ENCODE measurements at regions not wholly inside any gene's neighbourhood (a gene's known extent, or its start where the extent isn't known, plus 50 kb on each side); places are given as distances from the start of the nearest gene placed in this dataset.

- ATAC-seq (ENCODE audit: insufficient read depth, low read depth) (peak; percentile 91), DNase-seq (peak; percentile 75)
- Histone ChIP-seq H3K4me1 (ENCODE audit: insufficient read depth, low read length) (no peaks in the 10 kb centered on the region), H3K9me3 (ENCODE audit: insufficient read depth, low read length, severe bottlenecking) (no peaks in the 10 kb centered on the region), H3K27me3 (ENCODE audit: insufficient read depth, low read length, poor library complexity) (no peaks in the 10 kb centered on the region), H3K4me3 (ENCODE audit: low read depth in 1 of 2, low read length in 2 of 2) (no peak overlapping the region), H4K20me1 (ENCODE audit: insufficient read depth, low read length) (peaks cover 8% of the 10 kb centered on the region; the same call in 1 of the 2 replicates), H3K9ac (ENCODE audit: low read depth, low read length) (no peak overlapping the region), H3K36me3 (ENCODE audit: insufficient read depth, low read length) (no peaks in the 10 kb centered on the region), H3K4me2 (ENCODE audit: insufficient read depth, low read length) (no peak overlapping the region), H3K79me2 (ENCODE audit: insufficient read depth, low read length) (no peaks in the 10 kb centered on the region), H2AFZ (ENCODE audit: low read depth, low read length) (no peak overlapping the region), H3K27ac (ENCODE audit: low read length) (no peak overlapping the region)
- TF ChIP-seq EZH2 (IDR thresholded peaks at IDR 0.05; ENCODE audit: borderline replicate concordance, low read depth, low read length, severe bottlenecking), result no peak
- TF ChIP-seq, protein P1, sequence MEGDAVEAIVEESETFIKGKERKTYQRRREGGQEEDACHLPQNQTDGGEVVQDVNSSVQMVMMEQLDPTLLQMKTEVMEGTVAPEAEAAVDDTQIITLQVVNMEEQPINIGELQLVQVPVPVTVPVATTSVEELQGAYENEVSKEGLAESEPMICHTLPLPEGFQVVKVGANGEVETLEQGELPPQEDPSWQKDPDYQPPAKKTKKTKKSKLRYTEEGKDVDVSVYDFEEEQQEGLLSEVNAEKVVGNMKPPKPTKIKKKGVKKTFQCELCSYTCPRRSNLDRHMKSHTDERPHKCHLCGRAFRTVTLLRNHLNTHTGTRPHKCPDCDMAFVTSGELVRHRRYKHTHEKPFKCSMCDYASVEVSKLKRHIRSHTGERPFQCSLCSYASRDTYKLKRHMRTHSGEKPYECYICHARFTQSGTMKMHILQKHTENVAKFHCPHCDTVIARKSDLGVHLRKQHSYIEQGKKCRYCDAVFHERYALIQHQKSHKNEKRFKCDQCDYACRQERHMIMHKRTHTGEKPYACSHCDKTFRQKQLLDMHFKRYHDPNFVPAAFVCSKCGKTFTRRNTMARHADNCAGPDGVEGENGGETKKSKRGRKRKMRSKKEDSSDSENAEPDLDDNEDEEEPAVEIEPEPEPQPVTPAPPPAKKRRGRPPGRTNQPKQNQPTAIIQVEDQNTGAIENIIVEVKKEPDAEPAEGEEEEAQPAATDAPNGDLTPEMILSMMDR (IDR thresholded peaks at IDR 0.05; ENCODE audit: borderline replicate concordance, extremely low read depth, low read length, poor library complexity, severe bottlenecking), result no peak
Measured at GRCh38 chr20:37627060-37627766, 66.6 kb upstream of the CTNNBL1 start.

- no peaks in the 10 kb centered on the region for H3K79me2 ChIP-seq (ENCODE audit: insufficient read depth, low read length)
- peaks cover under 1% of the 10 kb centered on the region for H3K27me3 ChIP-seq (ENCODE audit: insufficient read depth, low read length, poor library complexity)
- no peak for TF ChIP-seq EZH2 (IDR thresholded peaks at IDR 0.05; ENCODE audit: borderline replicate concordance, low read depth, low read length, severe bottlenecking)
- TF ChIP-seq, protein P1 (IDR thresholded peaks at IDR 0.05; ENCODE audit: borderline replicate concordance, extremely low read depth, low read length, poor library complexity, severe bottlenecking), result no peak
- DNase-seq (no peak), ATAC-seq (ENCODE audit: insufficient read depth, low read depth) (no peak)
- H3K4me2 ChIP-seq (ENCODE audit: insufficient read depth, low read length), result no peak overlapping the region
- H3K27ac ChIP-seq (ENCODE audit: low read length), result no peak overlapping the region
- no peaks in the 10 kb centered on the region for H3K9me3 ChIP-seq (ENCODE audit: insufficient read depth, low read length, severe bottlenecking)
- no peak overlapping the region for H3K4me3 ChIP-seq (ENCODE audit: low read depth in 1 of 2, low read length in 2 of 2)
- peaks cover 8% of the 10 kb centered on the region; the same call in 1 of the 2 replicates for H4K20me1 ChIP-seq (ENCODE audit: insufficient read depth, low read length)
- no peaks in the 10 kb centered on the region for H3K4me1 ChIP-seq (ENCODE audit: insufficient read depth, low read length)
- no peak overlapping the region for H2AFZ ChIP-seq (ENCODE audit: low read depth, low read length)
- H3K9ac ChIP-seq (ENCODE audit: low read depth, low read length), result no peak overlapping the region
- H3K36me3 ChIP-seq (ENCODE audit: insufficient read depth, low read length), result no peaks in the 10 kb centered on the region
Measured at GRCh38 chr20:37624963-37625362, 68.9 kb upstream of the CTNNBL1 start.

DNA sequence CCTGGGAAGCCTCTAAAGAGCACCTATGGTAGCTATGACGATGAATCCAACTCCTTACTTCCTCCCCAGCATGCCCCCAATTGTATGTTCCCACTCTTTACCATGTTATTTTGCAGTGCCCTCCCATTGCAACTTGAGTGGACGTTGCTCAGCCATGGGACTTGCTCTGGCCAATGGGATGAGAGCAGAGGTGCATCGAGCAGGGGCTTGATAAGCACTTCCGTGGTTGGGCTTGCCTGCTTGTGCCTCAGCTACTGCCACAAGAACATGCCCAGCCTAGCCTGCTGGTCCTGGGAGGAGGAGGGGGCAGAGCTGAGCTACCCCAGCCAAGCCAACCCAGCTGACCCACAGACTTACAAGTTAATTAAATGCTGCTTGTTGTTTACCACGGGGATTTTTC lies 71.1 kb upstream of the CTNNBL1 start:
- no peak overlapping the region for H3K9ac ChIP-seq (ENCODE audit: low read depth, low read length)

More for the DNA sequence above, 71.1 kb upstream of the CTNNBL1 start:
- Histone ChIP-seq H2AFZ (ENCODE audit: low read depth, low read length) (no peak overlapping the region), H3K27ac (ENCODE audit: low read length) (no peak overlapping the region), H3K36me3 (ENCODE audit: insufficient read depth, low read length) (no peaks in the 10 kb centered on the region), H3K27me3 (ENCODE audit: insufficient read depth, low read length, poor library complexity) (peaks cover 13% of the 10 kb centered on the region), H3K4me3 (ENCODE audit: low read depth in 1 of 2, low read length in 2 of 2) (no peak overlapping the region), H3K9me3 (ENCODE audit: insufficient read depth, low read length, severe bottlenecking) (no peaks in the 10 kb centered on the region), H4K20me1 (ENCODE audit: insufficient read depth, low read length) (0 out of 2 replicates have a peak, but pooled peaks cover 11% of the 10 kb centered on the region), H3K4me2 (ENCODE audit: insufficient read depth, low read length) (no peak overlapping the region), H3K79me2 (ENCODE audit: insufficient read depth, low read length) (no peaks in the 10 kb centered on the region), H3K4me1 (ENCODE audit: insufficient read depth, low read length) (no peaks in the 10 kb centered on the region)
- DNase-seq, result no peak
- no peak for ATAC-seq (ENCODE audit: insufficient read depth, low read depth)
- TF ChIP-seq EZH2 (IDR thresholded peaks at IDR 0.05; ENCODE audit: borderline replicate concordance, low read depth, low read length, severe bottlenecking), result no peak
- TF ChIP-seq, protein P1 (IDR thresholded peaks at IDR 0.05; ENCODE audit: borderline replicate concordance, extremely low read depth, low read length, poor library complexity, severe bottlenecking), result no peak

All from DND-41 (cell line).